NCI-H460 (cell line): ENCODE measurements at regions not wholly inside any gene's neighbourhood (a gene's known extent, or its start where the extent isn't known, plus 50 kb on each side); places are given as distances from the start of the nearest gene placed in this dataset.

ENCODE experiments used
- DNase-seq: peaks from one replicate; pipeline ENCODE4 v3.0.0-alpha.2; 2016; ENCODE audit warnings: low read depth; ENCODE audit errors: extremely low read depth

DNA sequence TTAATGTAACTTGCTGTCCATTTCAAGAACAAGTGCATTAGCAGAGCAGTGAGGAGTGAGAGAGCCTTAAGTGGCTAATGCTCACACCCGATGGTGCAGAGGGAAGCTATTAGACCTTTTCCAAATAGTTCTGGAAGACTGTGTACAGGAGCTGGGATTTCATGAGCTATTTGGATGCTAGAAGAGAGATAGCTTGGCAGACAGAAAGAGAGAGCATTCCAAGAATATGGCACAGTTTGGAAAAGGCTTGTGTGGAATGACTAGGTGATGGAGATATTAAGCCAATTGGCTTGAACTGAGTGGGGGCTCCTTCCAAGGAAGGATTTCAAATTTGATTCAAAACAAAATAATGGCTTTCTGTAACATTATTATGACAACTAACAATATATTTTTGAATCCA, 1097.2 kb upstream of the TENM3 start:
- DNase-seq, result no peak

DNA sequence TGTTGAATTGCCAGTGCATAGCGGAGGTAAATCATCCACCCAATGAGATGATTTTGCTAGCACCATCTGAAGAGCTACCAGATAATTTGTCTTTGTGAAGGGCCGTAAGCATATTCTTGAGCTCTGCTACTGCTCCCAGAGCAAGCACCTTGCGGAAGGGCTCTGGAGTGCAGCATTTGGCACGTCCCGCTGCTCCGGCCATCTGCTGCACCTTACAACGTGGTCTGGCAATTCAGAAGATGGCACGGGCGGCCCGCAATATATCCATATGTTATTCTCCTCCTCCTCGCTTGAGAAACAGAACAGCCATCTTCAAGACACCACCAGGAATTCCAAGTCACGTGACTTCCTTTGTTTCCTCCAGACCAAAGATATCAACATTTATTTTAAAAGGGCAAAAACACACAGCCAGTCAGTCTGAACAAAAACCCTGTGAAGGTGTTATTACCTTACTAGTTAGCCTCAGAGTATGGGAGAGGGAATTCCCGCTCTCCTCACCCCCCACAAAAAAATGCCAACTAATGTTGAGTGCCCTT, 1095.7 kb upstream of the TENM3 start:
- DNase-seq, result no peak

DNA sequence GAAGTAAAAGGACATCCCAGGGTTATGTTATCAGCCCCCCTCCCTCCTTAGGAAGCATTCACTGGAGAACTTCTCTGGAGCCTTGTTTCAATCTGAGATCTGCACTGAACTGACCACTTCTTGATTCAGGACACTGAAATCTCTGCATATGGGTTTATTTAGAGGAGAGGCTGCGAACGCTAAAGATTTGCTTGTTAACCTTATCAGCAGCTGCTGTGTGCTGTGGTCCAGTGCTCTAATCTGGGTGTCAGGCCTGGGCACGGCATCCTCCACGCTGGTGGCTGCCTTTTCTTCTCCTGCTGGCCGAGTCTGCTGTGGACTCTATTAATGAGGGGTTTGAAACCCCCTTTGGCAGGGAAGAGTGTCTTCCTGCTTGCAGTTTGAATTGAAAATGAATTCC, 1094.7 kb upstream of the TENM3 start:
- no peak for DNase-seq

DNA sequence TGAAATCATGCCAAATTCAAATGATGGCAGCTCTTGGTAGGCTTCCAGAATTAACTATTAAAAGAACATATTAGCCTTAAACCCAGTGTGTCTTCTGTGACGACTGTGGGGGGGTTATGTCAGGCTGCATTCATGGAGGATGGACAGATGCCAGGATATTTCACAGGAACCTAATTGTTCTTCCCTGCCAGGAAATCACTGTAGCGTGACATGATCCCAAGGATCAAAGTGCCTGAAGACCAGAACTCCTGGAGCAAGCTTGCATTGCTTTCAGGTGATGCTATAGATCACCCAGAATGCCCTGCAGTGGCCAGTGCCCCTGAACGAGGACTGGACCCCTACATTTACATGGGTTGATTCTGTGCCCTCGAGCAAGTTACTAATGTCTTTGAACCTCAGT, 1093.0 kb upstream of the TENM3 start:
- no peak for DNase-seq

DNA sequence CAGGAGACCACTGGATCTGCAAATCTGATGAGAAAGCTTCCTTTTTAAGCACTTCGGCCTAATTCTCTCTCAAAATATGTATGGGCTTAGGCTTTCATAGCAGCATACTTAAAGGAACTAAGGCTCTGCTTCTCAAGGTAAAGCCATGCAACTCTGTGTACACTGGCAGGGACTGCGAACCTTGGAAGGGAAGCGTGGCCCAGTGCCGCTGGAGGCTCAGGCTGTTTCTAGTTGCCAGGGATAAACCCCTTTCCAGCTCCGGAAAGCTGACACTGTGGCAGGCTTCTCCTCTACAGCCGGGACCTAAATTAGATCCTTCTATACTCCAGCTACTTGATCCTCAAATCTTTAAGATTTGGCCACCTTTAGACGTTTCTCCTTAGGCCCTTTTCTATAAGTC, 1091.3 kb upstream of the TENM3 start:
- no peak for DNase-seq

DNA sequence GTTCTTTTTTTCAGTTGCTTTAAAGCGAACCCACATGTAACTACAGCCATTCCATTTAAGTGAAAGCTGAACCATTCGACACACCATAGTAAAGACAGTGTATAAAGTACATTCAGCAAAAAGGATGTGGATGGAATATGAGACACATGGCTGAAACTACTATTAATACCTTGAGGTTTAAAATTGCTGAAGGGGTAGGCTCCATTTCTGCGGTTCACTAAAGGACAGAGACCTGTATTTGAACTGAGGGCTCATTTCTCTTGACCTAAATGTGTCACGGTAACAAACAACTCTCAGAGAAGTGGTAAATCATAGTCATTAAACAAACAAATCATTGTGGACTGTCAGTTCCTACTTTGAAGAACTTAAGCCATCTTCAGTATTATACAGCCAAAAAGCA, 1085.6 kb upstream of the TENM3 start:
- peak; percentile 25 for DNase-seq

DNA sequence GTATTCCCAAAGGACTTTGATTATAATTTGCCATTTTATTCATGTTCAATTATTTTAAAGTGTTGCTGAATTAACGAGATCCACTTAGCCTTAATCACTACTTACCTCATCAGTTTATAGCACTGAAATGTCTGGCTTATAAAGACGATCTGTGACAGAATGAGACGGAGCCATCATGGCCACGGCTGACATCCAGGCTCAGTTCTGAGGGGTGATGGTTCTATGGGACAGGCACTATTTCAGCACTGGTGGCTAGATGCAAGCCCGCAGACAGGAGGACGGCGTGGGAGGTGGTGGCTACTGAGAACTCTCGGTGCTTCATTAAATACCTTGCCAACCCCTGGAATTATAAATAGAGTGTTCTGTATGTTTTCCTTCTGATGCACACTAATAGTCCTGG, 1084.2 kb upstream of the TENM3 start:
- DNase-seq, result no peak

DNA sequence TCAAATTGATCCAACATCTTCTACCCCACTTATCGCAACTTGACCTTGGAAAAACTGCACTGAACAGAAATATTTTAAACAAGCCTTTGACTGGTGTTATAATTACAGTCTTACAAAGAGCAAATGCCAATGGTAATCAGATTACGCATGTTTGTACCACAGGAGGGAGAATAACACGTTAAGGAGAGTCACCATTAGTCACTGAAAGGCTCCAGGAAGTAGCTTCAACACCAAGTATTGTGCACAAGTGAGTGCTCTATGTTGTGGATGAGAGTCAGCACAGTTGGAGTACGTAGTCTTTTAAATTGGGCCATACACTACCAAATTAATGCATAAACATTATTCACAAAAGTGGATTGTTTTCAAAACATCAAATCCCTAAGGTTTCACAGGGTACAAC, 1081.5 kb upstream of the TENM3 start:
- DNase-seq, result no peak

DNA sequence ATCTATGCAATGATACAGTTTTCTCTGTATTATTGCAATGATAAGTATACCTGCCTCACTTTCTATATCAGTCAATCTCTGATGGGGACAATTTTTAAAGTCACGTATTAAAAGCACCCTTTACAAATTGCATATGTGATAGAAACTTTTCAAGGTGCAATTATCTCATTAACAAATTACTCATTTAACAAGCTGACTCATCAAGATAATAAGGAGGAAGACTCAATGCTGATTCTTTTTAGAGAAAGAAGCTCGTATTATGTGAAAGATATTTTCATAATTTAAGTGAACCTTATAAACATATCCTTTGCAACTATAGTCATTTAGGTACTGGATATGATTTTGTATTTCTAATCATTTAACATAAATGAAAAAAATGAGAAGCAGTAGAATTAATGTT, 1080.9 kb upstream of the TENM3 start:
- DNase-seq, result no peak

DNA sequence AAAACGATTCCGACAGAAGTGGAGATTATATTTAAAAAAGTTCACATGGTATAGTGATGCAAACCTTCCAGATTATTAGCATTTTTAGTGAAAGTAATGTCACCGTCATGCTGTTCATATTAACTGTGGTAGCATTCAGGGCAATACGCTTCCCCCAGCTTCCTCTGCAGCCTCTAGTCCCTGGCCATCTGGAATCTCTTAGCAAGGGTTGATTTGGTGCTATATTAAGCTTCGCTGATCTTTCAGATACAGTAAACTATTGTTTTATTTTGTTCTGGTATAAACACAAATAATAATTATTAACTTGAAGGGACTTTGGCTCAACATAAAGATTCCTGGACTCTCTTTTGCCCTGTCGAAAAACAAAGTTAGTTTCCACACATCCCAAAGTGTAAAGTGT, 1080.5 kb upstream of the TENM3 start:
- DNase-seq, result no peak

DNA sequence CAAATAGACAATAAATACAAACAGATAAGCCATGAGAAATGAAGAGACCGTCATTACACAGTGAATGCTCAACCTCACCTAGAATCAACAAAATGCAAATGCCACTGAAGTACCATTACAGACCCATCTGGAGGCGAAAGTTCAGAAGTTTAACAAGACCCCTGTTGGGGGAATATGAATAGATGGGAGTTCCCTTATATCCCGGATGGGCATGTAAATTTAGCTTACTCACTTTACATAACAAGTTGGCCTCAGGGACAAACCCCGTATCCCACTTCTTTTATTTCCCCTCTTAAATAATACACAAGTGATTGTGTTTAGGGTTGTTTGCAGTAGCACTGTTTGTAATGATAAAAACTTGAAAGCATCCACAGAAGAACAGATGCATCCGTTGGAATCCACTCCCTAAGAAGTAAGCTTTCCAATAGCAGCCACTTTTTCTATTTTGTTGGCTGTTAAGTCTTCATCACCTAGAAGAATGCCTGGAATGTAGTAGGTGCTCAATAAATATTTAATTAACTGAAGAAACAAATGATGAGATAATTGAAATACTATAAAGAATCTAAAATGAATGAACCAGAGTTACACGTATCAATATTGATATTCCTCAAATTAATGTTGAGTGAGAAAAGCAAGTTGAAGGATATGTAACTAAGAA, 1076.3 kb upstream of the TENM3 start:
- no peak for DNase-seq

DNA sequence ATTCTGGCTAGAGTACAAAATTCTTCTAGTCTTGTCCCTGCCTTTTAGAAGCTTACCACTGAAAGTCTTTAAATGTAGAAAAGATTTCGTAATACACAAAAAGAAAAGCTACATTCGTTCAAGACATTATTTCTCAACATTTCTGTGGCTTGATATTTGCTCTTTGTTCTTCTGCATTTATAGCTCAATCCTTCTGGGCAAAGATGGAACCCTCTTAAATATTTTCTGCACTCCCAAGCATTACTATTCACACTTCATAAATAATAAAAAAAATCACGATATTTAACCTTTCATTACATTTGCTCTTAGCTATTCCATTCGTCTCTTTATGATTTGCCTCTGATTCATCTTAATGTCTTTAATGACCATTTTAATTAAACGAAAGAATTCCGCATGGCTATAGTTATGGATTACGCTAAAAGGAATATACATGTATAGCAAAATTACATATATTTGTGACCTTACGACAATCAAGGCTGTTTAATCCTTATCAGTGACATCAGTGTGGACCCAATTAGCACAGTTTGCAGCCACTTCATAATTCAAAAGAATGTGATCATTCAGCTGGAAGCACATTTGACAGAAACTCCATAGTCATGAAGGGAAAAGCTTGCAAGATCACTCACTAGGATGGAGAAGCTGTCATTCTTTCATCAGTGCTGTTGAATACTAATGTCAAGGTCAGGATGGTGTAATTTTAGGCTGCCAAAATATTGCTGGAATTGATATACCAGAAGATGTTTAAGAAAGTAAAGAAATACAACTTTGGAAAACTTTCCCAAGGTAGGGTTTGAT, 1075.0 kb upstream of the TENM3 start:
- DNase-seq, result no peak

DNA sequence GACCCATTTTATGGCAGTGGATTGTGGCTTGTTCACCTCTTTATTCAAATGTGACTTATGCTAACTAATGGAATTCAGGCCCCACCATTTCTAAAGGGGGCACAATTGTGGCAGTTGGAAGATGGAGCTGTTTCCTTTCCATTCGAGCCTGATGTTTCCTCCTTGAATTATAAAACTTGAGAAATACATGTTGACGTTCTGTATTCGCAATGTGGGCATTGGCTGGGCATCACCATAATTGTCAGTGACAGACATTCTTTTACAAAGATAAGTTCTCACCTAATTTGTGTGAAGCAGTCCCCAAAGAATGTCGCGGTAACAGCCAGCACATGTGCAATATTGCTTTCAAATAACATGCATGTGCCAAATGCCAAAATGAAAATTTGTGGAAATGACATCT, 1070.2 kb upstream of the TENM3 start:
- no peak for DNase-seq

DNA sequence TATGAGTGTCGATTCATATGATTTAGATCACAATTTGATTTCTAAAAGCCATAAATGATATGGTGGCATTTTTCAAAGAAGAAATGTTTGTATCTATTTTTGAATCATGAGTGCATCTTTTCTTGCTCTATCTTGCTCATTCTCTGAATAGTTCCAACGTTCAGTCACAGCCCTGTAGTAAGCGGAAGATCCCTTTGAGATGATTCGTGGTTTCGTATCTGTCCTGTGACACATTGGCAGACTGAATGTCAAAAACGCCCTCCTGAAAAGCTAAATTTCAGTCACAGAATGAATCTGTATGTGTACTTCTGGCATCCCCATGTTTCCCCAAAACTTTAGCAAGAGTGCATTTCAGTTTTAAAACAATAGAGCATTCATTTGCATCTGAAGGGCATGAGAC, 1066.9 kb upstream of the TENM3 start:
- DNase-seq, result no peak

DNA sequence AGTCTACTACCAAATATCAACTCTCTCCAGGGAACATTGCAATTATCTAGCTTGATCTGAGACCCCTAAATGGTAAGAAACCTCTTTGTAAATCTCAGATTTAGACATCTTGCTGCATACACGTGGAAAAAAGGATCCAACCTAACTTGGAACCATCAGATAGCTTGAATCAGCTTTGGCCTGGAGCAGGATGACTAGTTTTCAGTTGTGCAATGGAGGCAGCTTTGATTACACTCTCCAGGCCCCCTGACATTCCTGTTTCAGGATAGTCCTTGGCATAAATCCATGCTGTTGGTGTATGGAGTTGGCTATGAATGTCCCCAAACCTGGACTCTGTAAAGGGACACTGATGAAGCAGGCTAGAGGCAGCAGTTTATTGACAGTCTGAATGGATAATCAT, 1061.9 kb upstream of the TENM3 start:
- no peak for DNase-seq

DNA sequence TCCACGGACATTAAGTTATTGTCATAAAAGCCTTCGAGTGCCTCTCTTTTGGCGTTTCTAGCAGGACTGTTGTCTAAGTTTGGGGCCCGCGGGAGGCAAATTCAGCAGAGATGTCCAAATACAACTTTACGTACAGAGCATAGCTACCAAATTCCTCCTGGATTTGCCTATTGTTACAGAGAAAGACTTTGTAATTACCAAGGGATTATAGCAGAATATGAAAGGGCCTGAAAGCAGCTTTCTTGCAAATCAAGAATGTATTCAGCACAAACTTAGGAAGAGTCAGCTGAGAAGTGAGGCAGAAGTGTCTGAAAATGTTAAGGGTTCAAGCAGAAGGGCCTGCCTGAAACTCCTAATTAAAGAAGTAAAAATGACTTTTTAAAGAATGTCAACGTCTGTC, 1053.5 kb upstream of the TENM3 start:
- DNase-seq, result no peak

DNA sequence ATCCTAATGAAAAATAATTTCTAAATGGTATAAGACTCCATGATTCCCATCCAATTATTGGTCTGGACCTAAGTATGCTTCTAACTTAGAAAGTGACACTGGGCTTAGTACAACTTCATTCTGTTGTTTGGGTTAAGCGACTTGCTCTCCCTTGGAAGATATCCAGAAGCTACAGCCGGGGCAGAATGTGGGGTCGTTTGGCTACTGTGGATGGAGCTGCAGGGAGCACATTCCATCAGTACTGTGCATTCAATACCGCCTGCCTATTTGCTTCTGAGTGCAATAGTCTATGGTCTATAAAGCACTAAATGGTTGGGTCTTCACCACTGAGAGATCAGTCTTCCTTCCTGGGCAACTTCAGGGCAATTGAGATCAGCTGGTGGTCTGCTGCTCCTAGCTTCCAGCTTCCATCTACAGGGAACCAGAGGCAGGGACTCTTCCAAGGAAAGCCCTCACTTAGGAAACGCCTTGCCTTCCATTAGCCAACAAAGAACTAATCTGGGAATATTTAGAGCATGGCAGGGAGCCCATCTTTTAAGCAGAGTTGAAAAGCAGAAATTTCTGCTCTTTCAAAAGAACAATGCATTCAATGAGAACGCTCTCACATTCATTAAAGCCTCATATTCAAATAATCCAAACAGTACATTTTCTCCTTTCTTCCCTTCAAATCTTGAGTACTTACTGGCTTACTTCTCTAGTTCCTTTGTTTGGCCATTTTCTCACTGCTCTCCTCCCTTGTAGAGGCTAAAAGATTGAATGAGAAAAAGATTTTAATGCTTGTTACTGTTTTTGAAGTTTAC, 1049.9 kb upstream of the TENM3 start:
- no peak for DNase-seq

DNA sequence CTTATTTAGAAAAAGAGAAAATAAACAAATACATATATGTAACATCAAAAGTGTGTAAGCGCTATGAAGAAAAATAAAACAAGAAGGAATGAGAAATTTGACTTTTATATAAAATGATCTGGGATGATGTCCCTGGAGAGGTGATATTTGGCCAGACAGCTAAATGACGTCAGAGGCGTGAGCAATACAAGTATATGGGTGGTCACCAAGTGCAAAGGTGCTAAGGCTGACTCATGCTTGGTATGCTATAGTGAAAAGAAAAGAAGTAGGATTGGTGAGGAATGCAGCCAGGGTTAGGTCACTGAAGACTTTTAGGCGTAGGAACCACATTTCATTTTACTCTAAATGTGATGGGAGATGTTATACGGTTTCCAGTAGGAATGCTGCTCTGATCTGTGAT, 1049.1 kb upstream of the TENM3 start:
- peak; percentile 30 for DNase-seq

DNA sequence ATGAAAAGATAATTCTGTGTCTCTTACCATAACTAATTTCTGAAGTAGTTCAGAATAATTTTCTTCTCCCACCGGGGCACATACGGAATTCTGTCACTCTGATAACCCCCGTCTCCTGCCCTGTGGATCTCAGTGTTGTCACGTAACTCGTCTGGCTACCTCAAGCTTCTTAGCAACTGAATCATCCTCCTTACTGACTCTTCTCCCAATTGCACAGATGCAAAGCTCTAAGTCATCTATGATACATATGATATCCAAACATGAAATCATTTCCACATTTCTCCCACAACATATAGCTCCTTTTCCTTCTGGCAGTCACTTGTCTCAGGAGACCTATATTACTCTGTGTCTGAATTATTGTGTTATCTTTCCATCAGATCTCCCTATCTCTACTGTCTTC, 1043.1 kb upstream of the TENM3 start:
- no peak for DNase-seq

DNA sequence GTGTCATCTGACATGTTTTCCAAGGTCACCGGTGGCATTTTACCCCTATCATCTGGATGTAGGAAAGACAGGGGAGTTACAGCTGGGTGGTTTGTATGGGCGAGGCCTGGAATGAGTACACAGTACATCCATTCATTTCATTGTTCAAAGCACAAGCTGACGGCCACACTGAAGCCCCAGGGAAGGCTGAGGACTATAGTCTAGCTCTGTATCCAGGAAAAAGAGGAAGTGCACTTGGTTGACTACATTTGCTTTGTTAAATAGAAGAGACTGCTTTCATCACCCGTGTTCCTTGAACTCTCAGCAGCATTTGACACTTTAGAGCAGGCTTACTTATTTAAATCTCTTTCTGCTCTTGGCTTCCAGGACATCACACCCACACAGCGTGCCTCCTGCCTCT, 1041.0 kb upstream of the TENM3 start:
- no peak for DNase-seq

DNA sequence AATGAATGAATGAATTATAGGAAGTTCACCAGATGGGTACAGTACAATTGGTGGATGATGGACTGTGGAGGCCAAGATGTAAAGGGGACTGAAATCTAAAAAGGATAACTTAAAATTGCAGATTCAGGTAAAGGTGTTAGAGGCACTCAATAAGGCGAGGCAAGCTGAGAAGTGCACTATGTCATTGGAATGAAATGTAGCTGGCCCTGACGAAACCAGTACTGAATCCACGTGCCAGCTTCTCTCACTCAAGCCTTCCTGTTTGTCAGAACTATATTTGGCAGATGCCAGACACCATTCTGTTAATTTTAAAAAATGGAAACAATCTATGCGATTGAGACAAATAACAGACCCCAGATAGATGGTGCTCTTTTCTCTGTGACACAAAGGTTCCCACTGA, 1039.1 kb upstream of the TENM3 start:
- DNase-seq, result no peak

DNA sequence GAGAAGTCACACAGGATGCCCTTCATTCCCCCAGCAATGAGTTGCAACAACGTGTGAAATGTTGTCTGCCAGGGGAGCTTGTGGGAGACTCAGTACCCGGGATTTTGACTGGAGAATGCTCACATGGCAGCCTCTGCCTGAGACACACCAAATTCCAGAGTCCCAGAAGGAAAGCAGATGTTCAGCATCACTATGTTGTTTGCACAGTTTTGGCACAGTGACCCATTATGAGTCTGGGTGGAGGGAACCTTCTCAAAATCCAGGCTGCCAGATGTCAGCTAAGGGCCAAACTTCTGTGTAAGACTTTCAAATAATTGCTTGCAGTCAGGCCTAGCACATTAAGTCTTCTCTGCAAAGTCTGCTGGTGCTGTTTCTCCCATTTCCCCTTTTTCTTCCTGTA, 1029.7 kb upstream of the TENM3 start:
- no peak for DNase-seq
